H9 (cell line): ENCODE measurements at regions not wholly inside any gene's neighbourhood (a gene's known extent, or its start where the extent isn't known, plus 50 kb on each side); places are given as distances from the start of the nearest gene placed in this dataset.

Experiments used
- DNase-seq: peaks from one replicate; pipeline ENCODE4 v3.0.0-alpha.2; 2017
- H2AFZ ChIP-seq: one replicate; pipeline ENCODE4 v1.6.1; 2013; ENCODE audit warnings: mild to moderate bottlenecking, low read length, control low read depth, moderate library complexity
- H2AK5ac ChIP-seq: 2 replicates; pipeline ENCODE4 v1.6.1; 2013; ENCODE audit warnings: low read length, control low read depth, mixed read lengths; ENCODE audit not compliant: insufficient read length
- H2BK120ac ChIP-seq: one replicate; pipeline ENCODE4 v1.6.1; 2013; ENCODE audit warnings: low read depth, mild to moderate bottlenecking, low read length, control low read depth, inconsistent platforms; ENCODE audit not compliant: poor library complexity, severe bottlenecking
- H2BK12ac ChIP-seq: 2 replicates; pipeline ENCODE4 v1.6.1; 2013; ENCODE audit warnings: low read length, control low read depth, mixed read lengths, low read depth; ENCODE audit not compliant: insufficient read length
- H2BK15ac ChIP-seq: 2 replicates; pipeline ENCODE4 v1.6.1; 2013; ENCODE audit warnings: low read depth, low read length, control low read depth
- H2BK20ac ChIP-seq: one replicate; pipeline ENCODE4 v1.6.1; 2013; ENCODE audit warnings: low read depth, mild to moderate bottlenecking, low read length, control low read depth, inconsistent platforms; ENCODE audit not compliant: poor library complexity, severe bottlenecking
- H2BK5ac ChIP-seq: 2 replicates; pipeline ENCODE4 v1.6.1; 2013; ENCODE audit warnings: low read length, control low read depth, mixed read lengths; ENCODE audit not compliant: insufficient read length
- H3K14ac ChIP-seq: 2 replicates; pipeline ENCODE4 v1.6.1; 2013; ENCODE audit warnings: low read length, control low read depth; ENCODE audit not compliant: insufficient read depth
- H3K18ac ChIP-seq: 2 replicates; pipeline ENCODE4 v1.6.1; 2013; ENCODE audit warnings: low read depth, mild to moderate bottlenecking, mixed read lengths, low read length, control low read depth; ENCODE audit not compliant: insufficient read length
- H3K23ac ChIP-seq: 2 replicates; pipeline ENCODE4 v1.6.1; 2013; ENCODE audit warnings: low read length, control low read depth, mixed read lengths, low read depth; ENCODE audit not compliant: insufficient read length
- H3K23me2 ChIP-seq: 2 replicates; pipeline ENCODE4 v1.6.1; 2013; ENCODE audit warnings: low read depth, mild to moderate bottlenecking, mixed read lengths, low read length, control low read depth; ENCODE audit not compliant: insufficient read length, poor library complexity, severe bottlenecking
- H3K27ac ChIP-seq: 2 replicates; pipeline ENCODE4 v1.5.1; 2013; ENCODE audit warnings: low read length, control low read depth, mixed read lengths, low read depth; ENCODE audit not compliant: insufficient read length
- H3K27me3 ChIP-seq: 2 replicates; pipeline ENCODE4 v1.6.1; 2013; ENCODE audit warnings: low read length, control low read depth, inconsistent platforms; ENCODE audit not compliant: insufficient read depth
- H3K4ac ChIP-seq: 2 replicates; pipeline ENCODE4 v1.6.1; 2013; ENCODE audit warnings: low read depth, mild to moderate bottlenecking, control low read depth, inconsistent platforms, low read length, moderate library complexity
- H3K4me1 ChIP-seq: 2 replicates; pipeline ENCODE4 v1.6.1; 2013; ENCODE audit warnings: low read length, control low read depth, inconsistent platforms; ENCODE audit not compliant: insufficient read depth
- H3K4me2 ChIP-seq: 2 replicates; pipeline ENCODE4 v1.6.1; 2013; ENCODE audit warnings: low read length, control low read depth, mixed read lengths; ENCODE audit not compliant: insufficient read length, insufficient read depth
- H3K56ac ChIP-seq: 2 replicates; pipeline ENCODE4 v1.6.1; 2013; ENCODE audit warnings: low read depth, mild to moderate bottlenecking, mixed read lengths, low read length, control low read depth; ENCODE audit not compliant: insufficient read length
- H3K79me1 ChIP-seq: 2 replicates; pipeline ENCODE4 v1.6.1; 2013; ENCODE audit warnings: low read depth, mild to moderate bottlenecking, moderate library complexity, low read length, control low read depth, inconsistent platforms; ENCODE audit not compliant: insufficient read depth, poor library complexity, severe bottlenecking
- H3K79me2 ChIP-seq: 2 replicates; pipeline ENCODE4 v1.6.1; 2013; ENCODE audit warnings: low read length, control low read depth, inconsistent platforms; ENCODE audit not compliant: insufficient read depth
- H3K9ac ChIP-seq: 2 replicates; pipeline ENCODE4 v1.6.1; 2013; ENCODE audit warnings: low read length, control low read depth, mixed read lengths; ENCODE audit not compliant: insufficient read length; ENCODE audit errors: extremely low read depth
- H3K9me3 ChIP-seq: one replicate; pipeline ENCODE4 v1.6.1; 2013; ENCODE audit warnings: low read depth, low read length, inconsistent platforms; ENCODE audit not compliant: control insufficient read depth
- H3T11ph ChIP-seq: one replicate; pipeline ENCODE4 v1.6.1; 2013; ENCODE audit warnings: mild to moderate bottlenecking, low read length, control low read depth, inconsistent platforms
- H4K20me1 ChIP-seq: one replicate; pipeline ENCODE4 v1.6.1; 2013; ENCODE audit not compliant: control insufficient read depth, insufficient read length, insufficient read depth
- H4K5ac ChIP-seq: 2 replicates; pipeline ENCODE4 v1.6.1; 2013; ENCODE audit warnings: low read depth, mild to moderate bottlenecking, mixed read lengths, low read length, control low read depth; ENCODE audit not compliant: insufficient read length
- H4K8ac ChIP-seq: replicated peaks from 2 replicates; pipeline ENCODE4 v1.6.1; 2013; ENCODE audit warnings: low read length, control low read depth, mixed read lengths, low read depth; ENCODE audit not compliant: insufficient read length
- H4K91ac ChIP-seq: 2 replicates; pipeline ENCODE4 v1.6.1; 2013; ENCODE audit warnings: low read depth, mild to moderate bottlenecking, moderate library complexity, mixed read lengths, low read length, control low read depth; ENCODE audit not compliant: insufficient read length
- H3K27ac Mint-ChIP-seq, 3 experiments: 2 replicates in 2 of 3; 3 replicates in 1 of 3; pipeline ENCODE4 v1.8.0; 2020 to 2021; ENCODE audit warnings: mixed read lengths in 3 of 3, mild to moderate bottlenecking in 1 of 3, moderate library complexity in 1 of 3
- H3K27me3 Mint-ChIP-seq: 2 replicates; pipeline ENCODE4 v1.8.0; 2021; ENCODE audit warnings: low read depth, mild to moderate bottlenecking, moderate library complexity, mixed read lengths
- H3K36me3 Mint-ChIP-seq, 3 experiments: 2 replicates in 2 of 3; 3 replicates in 1 of 3; pipeline ENCODE4 v1.8.0; 2020 to 2021; ENCODE audit warnings: low read depth in 3 of 3, mixed read lengths in 3 of 3; ENCODE audit not compliant: insufficient read depth in 1 of 3
- H3K4me1 Mint-ChIP-seq, 2 experiments: 2 replicates each; pipeline ENCODE4 v1.8.0; 2020; ENCODE audit warnings: mixed read lengths in 2 of 2
- H3K4me3 Mint-ChIP-seq, 2 experiments: 2 replicates in 1 of 2; 3 replicates in 1 of 2; pipeline ENCODE4 v1.8.0; 2020 to 2021; ENCODE audit warnings: mild to moderate bottlenecking in 2 of 2, mixed read lengths in 2 of 2, moderate library complexity in 1 of 2
- H3K9me3 Mint-ChIP-seq, 2 experiments: 2 replicates in 1 of 2; 3 replicates in 1 of 2; pipeline ENCODE4 v1.8.0; 2020; ENCODE audit warnings: mild to moderate bottlenecking in 2 of 2, mixed read lengths in 2 of 2, moderate library complexity in 1 of 2
- CTCF ChIP-seq: fragments of 200-600 bp; sonication (generic); conservative IDR thresholded peaks from 3 replicates; pipeline ENCODE4 v1.8.0; 2021; ENCODE audit warnings: antibody characterized with exemption, mild to moderate bottlenecking
- WGBS: extraction: QIAGEN DNeasy Blood & Tissue Kit; methylation state at CpG from one replicate; pipeline ENCODE4 v1.1.7; 2013; ENCODE audit warnings: missing lambda C conversion rate, low lambda C conversion rate, mixed read lengths; ENCODE audit not compliant: insufficient read length; ENCODE audit errors: extremely low coverage; 5-methylcytosine and 5-hydroxymethylcytosine counted together

- DNase-seq = no peak
- H3K9ac ChIP-seq = no peak overlapping the region
- no peaks in the 10 kb centered on the region; a peak in 1 of 7 replicates for H3K36me3 Mint-ChIP-seq
- no peaks in the 10 kb centered on the region for H3K23me2 ChIP-seq
- no peak overlapping the region for H3K14ac ChIP-seq
- H4K5ac ChIP-seq = no peak overlapping the region
- no peak overlapping the region for H3K4me2 ChIP-seq
- H3K79me1 ChIP-seq = no peaks in the 10 kb centered on the region
- H2AK5ac ChIP-seq = no peak overlapping the region
- H3T11ph ChIP-seq = no peak overlapping the region
- no peaks in the 10 kb centered on the region for H3K9me3 ChIP-seq
- no peak overlapping the region for H2BK20ac ChIP-seq
- H3K18ac ChIP-seq = no peak overlapping the region
- H3K4me1 ChIP-seq = no peaks in the 10 kb centered on the region
- no peaks in the 10 kb centered on the region for H3K9me3 Mint-ChIP-seq
- no peak overlapping the region for H2BK5ac ChIP-seq
- H3K23ac ChIP-seq = no peak overlapping the region
- peaks cover 3 to 10% of the 10 kb centered on the region in 2 experiments; a peak in 2 of 4 replicates for H3K4me1 Mint-ChIP-seq
- H3K27me3 ChIP-seq = no peaks in the 10 kb centered on the region
- peaks cover 18% of the 10 kb centered on the region for H3K27me3 Mint-ChIP-seq
- no peak overlapping the region for H3K4ac ChIP-seq
- no peak overlapping the region for H2AFZ ChIP-seq
- H2BK120ac ChIP-seq = no peak overlapping the region
- no peaks in the 10 kb centered on the region for H3K79me2 ChIP-seq
- H2BK12ac ChIP-seq = no peak overlapping the region
- H3K4me3 Mint-ChIP-seq = no peak overlapping the region
- no peak overlapping the region for H3K27ac Mint-ChIP-seq
- no peak overlapping the region for H3K56ac ChIP-seq
- no peak overlapping the region for H4K8ac ChIP-seq
- no peak overlapping the region for H2BK15ac ChIP-seq
- no peaks in the 10 kb centered on the region for H4K20me1 ChIP-seq
- no peak overlapping the region for H3K27ac ChIP-seq
- no peak overlapping the region for H4K91ac ChIP-seq
- no peak for TF ChIP-seq CTCF
- WGBS = no CpG with 5 or more reads among the region's 4 CpGs
Measured at GRCh38 chr10:78766603-78767002, 302.2 kb upstream of the ZMIZ1 start.
